ENCODE measurements at regions not wholly inside any gene's neighbourhood (a gene's known extent, or its start where the extent isn't known, plus 50 kb on each side); places are given as distances from the start of the nearest gene placed in this dataset.

GRCh38 chr5:28275931-28276330 lies 1237.5 kb upstream of the CDH9 start:
- no peaks in the 10 kb centered on the region for H4K20me1 ChIP-seq (ENCODE audit: control insufficient read depth, extremely low read depth, insufficient read depth, low read length)
- no peaks in the 10 kb centered on the region for H3K9me3 ChIP-seq (ENCODE audit: control insufficient read depth, insufficient read depth, low read depth, low read length)
- no peak overlapping the region for H2AFZ ChIP-seq (ENCODE audit: low read length)
- H3K79me2 ChIP-seq (ENCODE audit: control insufficient read depth, insufficient read depth, low read length): no peaks in the 10 kb centered on the region
- H3K4me2 ChIP-seq (ENCODE audit: extremely low read depth, insufficient read depth, low read length): no peak overlapping the region
- no peak for TF ChIP-seq EZH2 (IDR thresholded peaks at IDR 0.05; ENCODE audit: low read length, missing control alignments)
- no peak for TF ChIP-seq CTCF (conservative IDR thresholded peaks at IDR 0.05 in 1 of 2, IDR thresholded peaks at IDR 0.05 in 1 of 2; ENCODE audit: low read depth in 1 of 2, low read length in 2 of 2)
- no peaks in the 10 kb centered on the region for H3K4me1 ChIP-seq (ENCODE audit: control insufficient read depth, extremely low read depth, insufficient read depth, low read length)
- H3K27me3 ChIP-seq (ENCODE audit: control insufficient read depth, insufficient read depth, low read length): no peaks in the 10 kb centered on the region
- no peaks in the 10 kb centered on the region for H3K36me3 ChIP-seq (ENCODE audit: control insufficient read depth, insufficient read depth, low read length)
- no peak overlapping the region for H3K9ac ChIP-seq (ENCODE audit: insufficient read depth, low read length)
- DNase-seq (ENCODE audit: low read depth in 2 of 2): no peak
- no peak overlapping the region for H3K27ac ChIP-seq (ENCODE audit: insufficient read depth, low read length)
- H3K4me3 ChIP-seq (replicated peaks in 1 of 4; ENCODE audit: control extremely low read depth in 1 of 4, insufficient read depth in 1 of 4, low read depth in 3 of 4, low read length in 4 of 4): no peak overlapping the region

- no peak for DNase-seq (ENCODE audit: low read depth in 2 of 2)
- Histone ChIP-seq H3K36me3 (ENCODE audit: control insufficient read depth, insufficient read depth, low read length) (no peaks in the 10 kb centered on the region), H3K79me2 (ENCODE audit: control insufficient read depth, insufficient read depth, low read length) (no peaks in the 10 kb centered on the region), H3K4me3 (replicated peaks in 1 of 4; ENCODE audit: control extremely low read depth in 1 of 4, insufficient read depth in 1 of 4, low read depth in 3 of 4, low read length in 4 of 4) (no peak overlapping the region), H3K4me1 (ENCODE audit: control insufficient read depth, extremely low read depth, insufficient read depth, low read length) (no peaks in the 10 kb centered on the region), H2AFZ (ENCODE audit: low read length) (no peak overlapping the region), H3K9ac (ENCODE audit: insufficient read depth, low read length) (no peak overlapping the region), H4K20me1 (ENCODE audit: control insufficient read depth, extremely low read depth, insufficient read depth, low read length) (no peaks in the 10 kb centered on the region), H3K4me2 (ENCODE audit: extremely low read depth, insufficient read depth, low read length) (no peak overlapping the region), H3K27me3 (ENCODE audit: control insufficient read depth, insufficient read depth, low read length) (no peaks in the 10 kb centered on the region), H3K9me3 (ENCODE audit: control insufficient read depth, insufficient read depth, low read depth, low read length) (no peaks in the 10 kb centered on the region), H3K27ac (ENCODE audit: insufficient read depth, low read length) (no peak overlapping the region)
- TF ChIP-seq EZH2 (IDR thresholded peaks at IDR 0.05; ENCODE audit: low read length, missing control alignments) (no peak), CTCF (conservative IDR thresholded peaks at IDR 0.05 in 1 of 2, IDR thresholded peaks at IDR 0.05 in 1 of 2; ENCODE audit: low read depth in 1 of 2, low read length in 2 of 2) (no peak)
Measured at GRCh38 chr5:28269978-28270377, 1231.6 kb upstream of the CDH9 start.

GRCh38 chr5:28265877-28266276 lies 1227.5 kb upstream of the CDH9 start:
- no peaks in the 10 kb centered on the region for H4K20me1 ChIP-seq (ENCODE audit: control insufficient read depth, extremely low read depth, insufficient read depth, low read length)
- no peaks in the 10 kb centered on the region for H3K9me3 ChIP-seq (ENCODE audit: control insufficient read depth, insufficient read depth, low read depth, low read length)
- DNase-seq (ENCODE audit: low read depth in 2 of 2): no peak
- no peak overlapping the region for H3K9ac ChIP-seq (ENCODE audit: insufficient read depth, low read length)
- no peak overlapping the region for H3K4me3 ChIP-seq (replicated peaks in 1 of 4; ENCODE audit: control extremely low read depth in 1 of 4, insufficient read depth in 1 of 4, low read depth in 3 of 4, low read length in 4 of 4)
- H3K79me2 ChIP-seq (ENCODE audit: control insufficient read depth, insufficient read depth, low read length): no peaks in the 10 kb centered on the region
- H3K27ac ChIP-seq (ENCODE audit: insufficient read depth, low read length): no peak overlapping the region
- H2AFZ ChIP-seq (ENCODE audit: low read length): no peak overlapping the region
- no peaks in the 10 kb centered on the region for H3K27me3 ChIP-seq (ENCODE audit: control insufficient read depth, insufficient read depth, low read length)
- H3K4me1 ChIP-seq (ENCODE audit: control insufficient read depth, extremely low read depth, insufficient read depth, low read length): no peaks in the 10 kb centered on the region
- no peaks in the 10 kb centered on the region for H3K36me3 ChIP-seq (ENCODE audit: control insufficient read depth, insufficient read depth, low read length)
- no peak for TF ChIP-seq EZH2 (IDR thresholded peaks at IDR 0.05; ENCODE audit: low read length, missing control alignments)
- no peak for TF ChIP-seq CTCF (conservative IDR thresholded peaks at IDR 0.05 in 1 of 2, IDR thresholded peaks at IDR 0.05 in 1 of 2; ENCODE audit: low read depth in 1 of 2, low read length in 2 of 2)
- no peak overlapping the region for H3K4me2 ChIP-seq (ENCODE audit: extremely low read depth, insufficient read depth, low read length)

All from fibroblast of lung (primary cell).